Peyer's patch (tissue), 4 donors: ENCODE measurements at regions not wholly inside any gene's neighbourhood (a gene's known extent, or its start where the extent isn't known, plus 50 kb on each side); places are given as distances from the start of the nearest gene placed in this dataset.

Experiments used
- DNase-seq, 3 donors: peaks; one replicate each; pipeline ENCODE4 v3.0.0-alpha.2; 2017 to 2019
- H3K27ac ChIP-seq, 4 donors: fragments of 200-600 bp; sonication (generic); one replicate each; pipeline ENCODE4 v1.5.1; 2016 to 2019
- H3K27me3 ChIP-seq, 2 donors: fragments of 200-600 bp; sonication (generic); one replicate each; pipeline ENCODE4 v1.5.1; 2019
- H3K36me3 ChIP-seq, 3 donors: fragments of 200-600 bp; sonication (generic); one replicate each; pipeline ENCODE4 v1.5.1; 2016 to 2019
- H3K4me1 ChIP-seq, 4 donors: fragments of 200-600 bp; sonication (generic); one replicate each; pipeline ENCODE4 v1.5.1; 2016 to 2019
- H3K4me3 ChIP-seq, 4 donors: fragments of 200-600 bp; sonication (generic); 1 replicate in 3 of 4; 2 replicates in 1 of 4; pipeline ENCODE4 v1.5.1; 2016 to 2019; ENCODE audit warnings: mild to moderate bottlenecking in 1 of 4
- H3K9me3 ChIP-seq, 4 donors: fragments of 200-600 bp; sonication (generic); one replicate each; pipeline ENCODE4 v1.5.1; 2016 to 2019; ENCODE audit warnings: mild to moderate bottlenecking in 1 of 4
- CTCF ChIP-seq, 6 experiments: fragments of 450-650 bp in 4 of 6; fragments of 200-600 bp in 2 of 6; sonication (generic) in 1 of 6; IDR thresholded peaks; one replicate each; pipeline ENCODE4 v1.5.1; 2017 to 2019; ENCODE audit warnings: antibody characterized with exemption in 6 of 6, mild to moderate bottlenecking in 3 of 6, moderate library complexity in 1 of 6
- POLR2A ChIP-seq, 2 donors: fragments of 450-650 bp; IDR thresholded peaks; one replicate each; pipeline ENCODE4 v1.5.1; 2017; ENCODE audit warnings: antibody characterized with exemption in 2 of 2, mild to moderate bottlenecking in 2 of 2, moderate library complexity in 2 of 2

GRCh38 chr10:29176845-29177832 lies 111.7 kb upstream of the LYZL1 start:
- no peak overlapping the region for H3K4me3 ChIP-seq

GRCh38 chr10:29181936-29182335 lies 106.9 kb upstream of the LYZL1 start:
- H3K4me3 ChIP-seq = no peak overlapping the region
- no peak overlapping the region for H3K27ac ChIP-seq
- TF ChIP-seq POLR2A (IDR thresholded peaks at IDR 0.05) (no peak), CTCF (IDR thresholded peaks at IDR 0.05) (no peak)
- no peak for DNase-seq
- H3K9me3 ChIP-seq = no peaks in the 10 kb centered on the region
- no peaks in the 10 kb centered on the region for H3K4me1 ChIP-seq
- H3K36me3 ChIP-seq = no peaks in the 10 kb centered on the region
- H3K27me3 ChIP-seq = no peaks in the 10 kb centered on the region

More at GRCh38 chr10:29176845-29177832, 111.7 kb upstream of the LYZL1 start:
- Histone ChIP-seq H3K36me3 (no peaks in the 10 kb centered on the region), H3K27ac (no peak overlapping the region), H3K9me3 (no peaks in the 10 kb centered on the region), H3K4me1 (no peaks in the 10 kb centered on the region), H3K27me3 (no peaks in the 10 kb centered on the region)
- no peak for DNase-seq
- TF ChIP-seq CTCF (IDR thresholded peaks at IDR 0.05) (no peak), POLR2A (IDR thresholded peaks at IDR 0.05) (no peak)

- no peak overlapping the region for H3K27ac ChIP-seq
- TF ChIP-seq CTCF (IDR thresholded peaks at IDR 0.05) (no peak), POLR2A (IDR thresholded peaks at IDR 0.05) (no peak)
- no peak for DNase-seq
- no peaks in the 10 kb centered on the region for H3K27me3 ChIP-seq
- H3K4me3 ChIP-seq = no peak overlapping the region
- no peaks in the 10 kb centered on the region for H3K9me3 ChIP-seq
- H3K4me1 ChIP-seq = no peaks in the 10 kb centered on the region
- no peaks in the 10 kb centered on the region for H3K36me3 ChIP-seq
Observed at GRCh38 chr10:29183301-29183945, 105.4 kb upstream of the LYZL1 start.

GRCh38 chr10:29184205-29185000 lies 104.5 kb upstream of the LYZL1 start:
- H3K4me3 ChIP-seq = no peak overlapping the region
- no peak overlapping the region for H3K27ac ChIP-seq
- no peaks in the 10 kb centered on the region for H3K4me1 ChIP-seq
- TF ChIP-seq CTCF (IDR thresholded peaks at IDR 0.05) (no peak), POLR2A (IDR thresholded peaks at IDR 0.05) (no peak)
- H3K9me3 ChIP-seq = no peaks in the 10 kb centered on the region
- H3K27me3 ChIP-seq = no peaks in the 10 kb centered on the region
- DNase-seq = no peak
- H3K36me3 ChIP-seq = no peaks in the 10 kb centered on the region

GRCh38 chr10:29185050-29185449 lies 103.8 kb upstream of the LYZL1 start:
- Histone ChIP-seq H3K27ac (no peak overlapping the region), H3K4me3 (no peak overlapping the region), H3K9me3 (no peaks in the 10 kb centered on the region), H3K27me3 (no peaks in the 10 kb centered on the region), H3K36me3 (no peaks in the 10 kb centered on the region), H3K4me1 (no peaks in the 10 kb centered on the region)
- DNase-seq = no peak
- TF ChIP-seq POLR2A (IDR thresholded peaks at IDR 0.05) = no peak
- TF ChIP-seq CTCF (IDR thresholded peaks at IDR 0.05) = no peak
